ENCODE measurements at regions not wholly inside any gene's neighbourhood (a gene's known extent, or its start where the extent isn't known, plus 50 kb on each side); places are given as distances from the start of the nearest gene placed in this dataset.

GRCh38 chr6:67175101-67175500 is 1460.0 kb upstream of the ADGRB3 start:
- no peak for TF ChIP-seq CTCF (IDR thresholded peaks at IDR 0.05; ENCODE audit: poor library complexity)
- no peak for TF ChIP-seq EZH2 (IDR thresholded peaks at IDR 0.05; ENCODE audit: borderline replicate concordance)

Measured in hepatocyte (in vitro differentiated cells).